Hepatocyte (in vitro differentiated cells): ENCODE measurements at regions not wholly inside any gene's neighbourhood (a gene's known extent, or its start where the extent isn't known, plus 50 kb on each side); places are given as distances from the start of the nearest gene placed in this dataset.

ENCODE experiments used
- CTCF ChIP-seq: fragments of 200-600 bp; sonication (generic); IDR thresholded peaks from 2 replicates; pipeline ENCODE4 v1.5.1; 2016; ENCODE audit warnings: antibody characterized with exemption, mild to moderate bottlenecking; ENCODE audit not compliant: poor library complexity
- EZH2phosphoT487 ChIP-seq: fragments of 200-600 bp; sonication (generic); IDR thresholded peaks from one replicate; pipeline ENCODE4 v1.6.1; 2018; ENCODE audit warnings: antibody characterized with exemption, mild to moderate bottlenecking, low read depth, moderate library complexity; ENCODE audit not compliant: unreplicated experiment, severe bottlenecking

GRCh38 chr4:174154215-174154854, 129.1 kb downstream of the FBXO8 start:
- TF ChIP-seq CTCF: no peak
- no peak for TF ChIP-seq EZH2phosphoT487
